ENCODE measurements at regions not wholly inside any gene's neighbourhood (a gene's known extent, or its start where the extent isn't known, plus 50 kb on each side); places are given as distances from the start of the nearest gene placed in this dataset.

DNA sequence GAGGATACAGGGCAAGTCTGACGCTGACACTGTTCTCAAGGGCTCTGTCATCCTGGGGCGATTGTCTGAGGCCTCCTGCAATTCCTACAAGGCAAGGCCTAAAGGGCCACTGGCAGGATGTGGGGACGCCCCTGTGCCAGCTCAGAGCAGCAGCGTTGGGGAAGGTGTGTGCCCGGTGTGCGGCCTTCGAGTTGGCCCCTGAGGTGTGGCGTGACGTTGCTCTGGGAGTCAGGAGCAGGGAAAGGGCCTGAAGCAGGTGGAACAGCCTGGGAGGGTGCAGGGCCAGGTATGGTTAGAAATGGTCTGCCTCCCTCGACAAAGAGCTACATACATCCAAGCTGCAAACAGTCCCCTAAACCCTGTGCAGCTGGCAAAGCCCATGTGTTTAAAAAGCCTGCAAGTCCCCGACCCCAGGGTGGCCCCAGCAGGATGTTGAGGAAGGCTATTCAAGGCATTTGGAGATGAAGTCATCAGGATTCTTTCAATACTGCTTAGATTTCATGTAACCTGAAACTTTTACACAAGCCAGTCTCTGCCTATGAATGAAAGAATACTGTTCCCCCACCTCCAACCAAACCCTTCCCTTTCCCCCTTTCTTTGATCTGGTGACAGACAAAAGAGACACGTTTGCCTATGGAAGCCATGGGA lies 142.5 kb upstream of the TNS3 start:
- no peak for DNase-seq (ENCODE audit: low read depth)

DNA sequence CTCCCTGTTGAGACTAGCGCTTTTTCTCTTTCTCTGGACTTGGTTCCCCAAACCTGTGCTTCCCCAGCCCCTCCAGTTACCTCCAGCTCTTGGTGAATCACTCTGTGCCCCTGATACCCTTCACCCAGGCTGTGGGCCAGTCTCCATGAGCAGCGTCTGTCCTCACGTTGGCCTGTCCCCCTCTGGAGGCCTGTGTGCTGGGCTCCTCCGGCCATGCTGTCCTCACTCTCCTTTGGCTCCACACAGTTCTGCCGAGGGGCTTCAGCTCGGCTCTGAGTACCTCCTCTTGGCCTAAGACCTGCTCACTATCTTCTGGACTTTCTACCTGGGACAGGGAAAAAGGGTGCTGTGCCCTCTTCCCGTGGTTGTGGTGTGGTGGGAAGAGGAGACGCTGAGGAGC lies 140.2 kb upstream of the TNS3 start:
- DNase-seq (ENCODE audit: low read depth): no peak

GRCh38 chr7:47721670-47722069 lies 139.8 kb upstream of the TNS3 start:
- DNase-seq (ENCODE audit: low read depth): no peak

DNA sequence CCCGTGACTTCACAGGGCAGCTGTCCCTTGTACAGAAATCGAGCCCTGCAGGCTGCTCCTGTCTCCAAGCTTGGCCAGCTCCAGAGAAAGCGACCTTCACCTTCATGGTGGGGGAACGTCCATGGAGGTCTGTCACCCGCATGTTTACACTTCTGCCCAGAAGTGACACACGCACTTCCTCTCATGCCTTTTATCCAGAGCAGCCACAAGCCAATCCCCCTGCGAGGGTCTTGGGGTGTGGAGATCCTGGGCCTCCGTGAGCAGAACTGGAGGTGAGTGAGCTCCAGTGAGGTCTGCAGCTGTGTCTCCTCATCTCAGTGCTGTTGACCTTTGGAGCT lies 139.0 kb upstream of the TNS3 start:
- no peak for DNase-seq (ENCODE audit: low read depth)

GRCh38 chr7:47720141-47720906 lies 138.4 kb upstream of the TNS3 start:
- DNase-seq (ENCODE audit: low read depth): peak; percentile 19

DNA sequence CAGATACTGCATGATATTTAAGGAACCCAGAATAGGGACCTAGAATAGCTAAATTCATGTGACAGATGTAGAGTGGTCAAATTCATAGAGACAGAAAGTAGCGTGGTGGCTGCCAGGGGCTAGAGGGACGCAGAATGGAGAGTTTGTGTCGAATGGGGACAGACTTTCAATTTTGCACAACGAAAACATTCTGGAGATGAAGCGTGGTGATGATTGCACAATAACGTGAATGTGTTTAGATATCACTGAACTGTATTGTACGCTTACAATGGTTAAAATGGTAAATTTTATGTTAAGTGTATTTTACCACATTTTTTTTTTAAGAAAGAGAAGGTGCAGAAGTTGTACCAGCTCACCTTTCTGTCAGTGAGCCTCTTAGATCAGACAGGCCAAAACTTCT lies 137.8 kb upstream of the TNS3 start:
- no peak for DNase-seq (ENCODE audit: low read depth)

DNA sequence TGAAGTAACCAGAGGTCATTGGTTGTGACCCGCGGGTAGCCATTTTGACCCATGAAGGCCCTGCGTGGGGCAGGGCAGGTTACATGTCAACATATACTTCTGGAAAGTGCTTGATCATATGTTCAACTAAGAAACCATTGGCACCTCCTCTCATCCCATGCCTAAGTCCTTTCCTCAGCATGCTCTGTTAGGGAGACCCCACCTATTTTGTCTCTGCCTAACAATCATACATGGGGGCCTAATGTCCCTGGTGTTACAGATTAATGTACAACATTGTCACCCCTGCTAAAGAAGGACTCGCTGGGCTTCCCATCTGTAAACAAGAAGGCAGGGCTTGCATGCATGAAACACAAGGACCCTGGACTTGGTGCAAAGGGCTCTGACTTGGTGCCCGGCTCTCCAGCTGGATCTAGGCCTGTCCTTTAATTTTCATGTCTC lies 133.7 kb upstream of the TNS3 start:
- DNase-seq (ENCODE audit: low read depth): no peak

DNA sequence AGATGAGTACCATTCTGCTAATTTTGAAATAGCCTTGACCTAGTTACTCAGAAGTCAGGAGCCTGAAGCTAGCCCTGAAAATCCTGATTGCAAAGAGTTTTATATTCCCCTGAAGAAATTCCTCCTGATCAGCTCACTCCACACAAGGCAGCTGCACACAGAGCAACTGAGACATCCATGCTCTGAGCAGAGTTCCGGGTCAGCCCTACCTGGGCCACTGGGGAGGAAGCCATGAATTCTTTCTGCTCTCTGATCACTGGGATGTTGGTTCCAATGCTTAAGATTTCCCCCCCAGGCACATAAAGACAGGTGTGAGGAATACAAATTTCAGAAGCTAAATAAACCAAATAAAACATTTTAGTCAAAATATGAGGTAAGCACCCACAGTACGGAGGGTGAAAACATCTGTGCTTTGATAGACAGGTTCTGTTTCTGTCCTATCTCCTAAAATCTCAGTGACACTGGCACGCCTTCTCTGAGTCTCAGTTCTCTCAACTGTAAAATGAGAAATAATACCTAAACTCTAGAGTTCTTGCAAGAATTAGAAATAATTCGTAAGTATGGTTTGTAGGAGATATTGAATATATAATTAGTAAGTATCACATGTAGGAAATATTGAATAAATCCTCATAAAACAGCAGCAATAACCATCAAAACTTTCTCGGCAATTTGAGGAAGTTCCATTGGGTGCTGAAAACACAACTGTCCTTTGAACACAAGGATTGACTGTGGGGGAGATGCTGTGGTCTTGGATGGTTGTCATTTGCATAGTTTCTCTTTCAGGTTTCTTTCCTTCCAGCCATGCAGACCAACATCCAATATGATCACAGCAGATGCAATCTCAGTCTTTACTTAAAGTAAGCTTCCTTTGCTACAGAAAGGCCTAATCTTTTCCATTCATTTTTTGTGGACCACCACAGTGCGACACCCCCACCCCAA lies 133.0 kb upstream of the TNS3 start:
- DNase-seq (ENCODE audit: low read depth): no peak

GRCh38 chr7:47713595-47713994 lies 131.7 kb upstream of the TNS3 start:
- DNase-seq (ENCODE audit: low read depth): no peak

GRCh38 chr7:47712416-47712815 lies 130.5 kb upstream of the TNS3 start:
- DNase-seq (ENCODE audit: low read depth): no peak

GRCh38 chr7:47711776-47712175 lies 129.9 kb upstream of the TNS3 start:
- DNase-seq (ENCODE audit: low read depth): no peak

DNA sequence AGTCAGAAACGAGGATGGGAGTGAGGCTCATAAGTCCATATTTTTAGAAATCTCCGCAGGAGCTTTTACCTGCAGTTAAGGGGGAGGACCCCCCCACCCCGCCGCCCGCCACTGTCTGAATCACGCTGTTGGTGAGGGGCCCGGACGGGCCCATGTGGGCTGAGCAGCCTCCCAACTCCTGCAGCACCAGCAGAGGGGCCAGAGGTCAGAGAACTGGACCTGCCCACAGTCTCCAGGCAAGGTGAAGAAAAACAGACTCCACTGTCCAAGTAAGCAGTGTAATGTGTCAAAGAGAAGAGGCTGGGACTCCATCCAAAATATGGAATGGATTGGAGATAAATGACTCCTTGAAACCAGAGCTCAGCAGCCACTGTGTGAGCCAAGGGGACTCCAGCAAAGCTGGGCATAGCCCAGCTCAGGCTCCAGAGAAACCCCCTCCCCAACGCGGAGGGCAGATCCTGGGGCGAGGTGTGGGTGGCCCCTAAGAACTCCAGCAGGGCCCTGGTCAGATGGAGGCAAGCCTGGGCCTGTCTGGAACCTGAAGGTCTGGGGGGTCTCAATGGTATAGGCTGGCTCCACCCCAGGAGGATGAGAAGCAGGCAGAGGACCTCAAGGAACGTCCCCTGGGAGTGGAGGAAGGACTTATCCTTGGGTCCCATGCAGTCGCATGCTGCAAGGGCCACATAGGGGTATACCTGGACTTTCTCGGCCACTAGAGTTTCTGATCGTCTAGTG lies 128.5 kb upstream of the TNS3 start:
- no peak for DNase-seq (ENCODE audit: low read depth)

DNA sequence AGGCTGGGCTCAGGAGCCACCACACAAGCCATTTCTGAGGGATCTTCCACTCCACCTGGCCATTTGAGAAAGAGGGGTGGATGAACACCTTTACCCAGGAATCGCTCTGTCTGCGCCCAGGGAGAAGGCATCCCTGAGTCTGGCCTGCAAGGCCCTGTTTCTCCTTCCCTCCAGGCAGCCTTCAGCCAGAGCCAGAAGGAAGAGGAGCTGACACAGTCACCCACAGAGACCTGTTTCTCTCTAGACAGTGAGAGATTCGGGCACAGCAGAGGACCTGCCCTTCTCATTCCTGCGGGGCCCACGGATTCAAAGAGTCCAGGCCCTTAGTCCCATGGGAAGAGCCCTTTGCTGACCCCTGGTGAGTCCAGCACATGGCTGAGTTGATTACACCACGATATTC lies 127.5 kb upstream of the TNS3 start:
- no peak for DNase-seq (ENCODE audit: low read depth)

GRCh38 chr7:47709051-47709450 lies 127.1 kb upstream of the TNS3 start:
- no peak for DNase-seq (ENCODE audit: low read depth)

DNA sequence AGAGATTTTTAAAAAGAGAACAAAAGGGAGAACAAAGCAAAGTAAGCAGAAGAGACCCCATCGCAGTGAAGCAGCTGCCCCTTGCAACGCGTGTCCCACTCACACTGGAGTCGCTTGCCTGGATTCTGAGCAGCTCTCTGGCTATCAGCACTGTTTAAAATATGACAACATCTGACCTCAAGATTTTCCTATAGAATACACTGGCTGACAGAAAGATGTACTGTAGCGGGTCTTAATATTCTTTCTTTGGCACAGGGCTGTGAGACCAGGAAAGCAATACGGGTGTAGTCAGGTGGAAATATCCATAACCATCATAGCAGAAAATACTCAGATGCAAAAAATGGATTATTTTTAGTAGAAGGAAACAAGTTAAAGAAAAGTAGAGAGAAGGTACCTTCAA lies 125.7 kb upstream of the TNS3 start:
- no peak for DNase-seq (ENCODE audit: low read depth)

DNA sequence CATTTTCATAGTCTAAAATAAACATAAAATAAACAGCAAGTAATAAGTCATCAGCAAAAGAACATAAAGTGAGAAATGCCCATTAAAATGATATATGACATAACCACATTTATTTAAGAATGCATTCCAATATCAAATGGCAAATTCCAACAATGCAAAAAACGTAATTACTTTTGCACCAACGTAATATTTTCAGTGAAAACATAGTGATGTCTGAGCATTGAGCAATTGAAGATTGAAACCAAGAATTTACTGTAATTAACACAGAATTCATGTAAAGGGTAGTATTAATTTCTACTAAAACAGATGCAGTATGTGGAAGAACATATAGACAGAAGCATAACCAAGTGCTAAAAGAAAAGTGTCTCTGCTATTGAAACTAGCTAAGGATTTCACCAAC lies 123.0 kb upstream of the TNS3 start:
- DNase-seq (ENCODE audit: low read depth): no peak

DNA sequence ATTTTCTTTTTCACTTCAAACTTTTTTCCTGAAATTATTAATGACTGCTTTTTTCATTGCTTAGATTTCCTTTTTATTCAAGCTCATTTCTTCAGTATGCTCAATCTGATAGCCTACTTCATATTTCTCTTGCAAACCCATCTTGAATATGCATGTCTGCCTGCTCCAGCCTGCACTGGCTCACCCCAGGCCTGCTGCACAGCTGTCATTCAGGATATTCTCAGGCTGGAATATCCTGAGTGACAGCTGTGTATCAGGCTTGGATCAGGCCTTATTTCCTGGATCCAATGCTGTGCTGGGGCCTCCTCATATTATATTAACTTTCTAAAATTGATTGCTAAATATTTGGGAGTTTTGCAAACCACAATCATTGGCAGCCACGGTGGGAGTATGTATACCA lies 120.2 kb upstream of the TNS3 start:
- DNase-seq (ENCODE audit: low read depth): no peak

DNA sequence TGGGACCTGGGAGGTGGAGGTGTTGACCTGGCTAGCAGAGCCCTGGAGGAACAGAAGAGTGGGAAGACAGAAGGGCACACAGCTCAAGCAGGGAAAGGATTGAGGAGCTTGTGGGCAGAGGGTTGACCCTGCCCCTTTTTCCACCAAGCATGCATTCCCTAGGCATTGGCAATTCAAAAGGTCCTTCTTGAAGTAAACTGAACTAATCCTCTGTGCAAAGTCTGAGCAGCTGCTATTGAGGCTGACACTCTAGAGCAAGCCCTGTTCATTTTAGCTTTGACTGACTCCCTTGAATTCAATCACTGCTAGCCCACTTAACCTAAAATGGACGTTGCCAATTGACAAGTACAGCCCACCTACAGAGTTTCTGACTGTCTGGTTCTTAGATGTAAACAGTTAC lies 116.5 kb upstream of the TNS3 start:
- no peak for DNase-seq (ENCODE audit: low read depth)

GRCh38 chr7:47697543-47697942 lies 115.6 kb upstream of the TNS3 start:
- no peak for DNase-seq (ENCODE audit: low read depth)

- no peak for DNase-seq (ENCODE audit: low read depth)
Observed at GRCh38 chr7:47696152-47696710, 114.3 kb upstream of the TNS3 start.

GRCh38 chr7:47693216-47693615 lies 111.3 kb upstream of the TNS3 start:
- no peak for DNase-seq (ENCODE audit: low read depth)

- DNase-seq (ENCODE audit: low read depth): no peak
Observed at GRCh38 chr7:47691988-47692387, 110.1 kb upstream of the TNS3 start.

Data from forelimb muscle (tissue), 1 donor.